Right cardiac atrium (tissue), 5 donors: ENCODE measurements at regions not wholly inside any gene's neighbourhood (a gene's known extent, or its start where the extent isn't known, plus 50 kb on each side); places are given as distances from the start of the nearest gene placed in this dataset.

ENCODE experiments used
- ATAC-seq, 2 donors: fragments of 200-7000 bp; cut with Tn5 transposase; one replicate each; pipeline versions ENCODE4 v1.8.0 to v1.9.1; 2020; ENCODE audit warnings: moderate library complexity in 2 of 2, mild to moderate bottlenecking in 1 of 2
- DNase-seq, 3 donors: peaks; one replicate each; pipeline ENCODE4 v3.0.0-alpha.2; 2020
- H3K27ac ChIP-seq: one replicate; pipeline ENCODE4 v1.5.1; 2013; ENCODE audit warnings: mild to moderate bottlenecking, low read length, control low read depth, moderate library complexity
- H3K27me3 ChIP-seq: one replicate; pipeline ENCODE4 v1.6.1; 2013; ENCODE audit not compliant: control insufficient read depth, insufficient read depth
- H3K4me1 ChIP-seq: one replicate; pipeline ENCODE4 v1.6.1; 2013; ENCODE audit warnings: low read length; ENCODE audit not compliant: control insufficient read depth, insufficient read depth
- H3K4me3 ChIP-seq: one replicate; pipeline ENCODE4 v1.5.1; 2013; ENCODE audit warnings: low read length, control low read depth
- H3K9me3 ChIP-seq: one replicate; pipeline ENCODE4 v1.6.1; 2013; ENCODE audit warnings: low read length; ENCODE audit not compliant: control insufficient read depth
- WGBS: extraction: QIAGEN DNeasy Blood & Tissue Kit; methylation state at CpG from one replicate; pipeline ENCODE4 v1.1.7; 2013; 5-methylcytosine and 5-hydroxymethylcytosine counted together
- intact Hi-C, 4 donors: fragments of 100-400 bp; cut with DNase I; formaldehyde crosslinking; loops; one replicate each; pipeline versions ENCODE4 v1.11.0 to v1.14.0; 2022 to 2023
- donor health status: healthy with polysubstance abuse.
- donor health status: DM: no; HTN: yes; CAD: no.
- donor health status: DM: no; HTN: no; CAD: no.
- donor health status: DM: no; HTN: yes; CAD: no; lungs with severe emphysema.
- donor health status: DM: yes; HTN: yes; CAD: no.

- ATAC-seq (peak; percentile 59 to 63), DNase-seq (peak; percentile 38 to 75 (median 63))
- WGBS = 64% methylated on average over 7 of the region's 7 CpGs
- no peak overlapping the region for H3K4me3 ChIP-seq
- intact Hi-C loops = no loop called here
- no peaks in the 10 kb centered on the region for H3K27me3 ChIP-seq
- peaks cover 23% of the 10 kb centered on the region for H3K4me1 ChIP-seq
- peak overlapping the region; percentile 32 for H3K27ac ChIP-seq
- H3K9me3 ChIP-seq = no peaks in the 10 kb centered on the region
Measured at GRCh38 chr1:112264010-112264409, 132.0 kb upstream of the CTTNBP2NL start.

GRCh38 chr1:112264553-112264952, 131.5 kb upstream of the CTTNBP2NL start:
- intact Hi-C loops = no loop called here
- DNase-seq = no peak
- peak; percentile 63 to 76 for ATAC-seq
- Histone ChIP-seq H3K9me3 (no peaks in the 10 kb centered on the region), H3K27ac (peak overlapping the region; percentile 32), H3K27me3 (no peaks in the 10 kb centered on the region), H3K4me1 (peaks cover 23% of the 10 kb centered on the region), H3K4me3 (no peak overlapping the region)
- 32% methylated on average over 2 of the region's 2 CpGs for WGBS

GRCh38 chr1:112265931-112266330, 130.1 kb upstream of the CTTNBP2NL start:
- no peak overlapping the region for H3K27ac ChIP-seq
- no peak for ATAC-seq
- no peak for DNase-seq
- 82% methylated on average over 1 of the region's 1 CpG for WGBS
- H3K4me3 ChIP-seq = no peak overlapping the region
- H3K4me1 ChIP-seq = peaks cover 23% of the 10 kb centered on the region
- H3K27me3 ChIP-seq = no peaks in the 10 kb centered on the region
- no peaks in the 10 kb centered on the region for H3K9me3 ChIP-seq
- intact Hi-C loops = no loop called here

- intact Hi-C loops = no loop called here
- Histone ChIP-seq H3K9me3 (no peaks in the 10 kb centered on the region), H3K27ac (peak overlapping the region; percentile 59), H3K4me1 (peaks cover 21% of the 10 kb centered on the region), H3K4me3 (no peak overlapping the region), H3K27me3 (no peaks in the 10 kb centered on the region)
- DNase-seq (no peak), ATAC-seq (no peak)
- WGBS = 92% methylated on average over 1 of the region's 1 CpG
Measured at GRCh38 chr1:112267206-112267605, 128.8 kb upstream of the CTTNBP2NL start.

GRCh38 chr1:112267929-112268328, 128.1 kb upstream of the CTTNBP2NL start:
- peak overlapping the region; percentile 18 for H3K27ac ChIP-seq

GRCh38 chr1:112268408-112268807, 127.6 kb upstream of the CTTNBP2NL start:
- Histone ChIP-seq H3K27ac (peak overlapping the region; percentile 18), H3K4me1 (peaks cover 22% of the 10 kb centered on the region), H3K4me3 (no peak overlapping the region), H3K9me3 (no peaks in the 10 kb centered on the region), H3K27me3 (no peaks in the 10 kb centered on the region)
- peak; percentile 30 to 46 for ATAC-seq
- intact Hi-C loops = no loop called here
- 42% methylated on average over 3 of the region's 3 CpGs for WGBS
- no peak for DNase-seq

More at GRCh38 chr1:112267929-112268328, 128.1 kb upstream of the CTTNBP2NL start:
- Histone ChIP-seq H3K4me3 (no peak overlapping the region), H3K9me3 (no peaks in the 10 kb centered on the region), H3K4me1 (peaks cover 22% of the 10 kb centered on the region), H3K27me3 (no peaks in the 10 kb centered on the region)
- intact Hi-C loops = no loop called here
- ATAC-seq (peak; percentile 79), DNase-seq (peak; percentile 73 to 90 (median 87))

- ATAC-seq (no peak), DNase-seq (no peak)
- Histone ChIP-seq H3K27me3 (no peaks in the 10 kb centered on the region), H3K4me1 (peaks cover 15% of the 10 kb centered on the region), H3K4me3 (no peak overlapping the region), H3K9me3 (no peaks in the 10 kb centered on the region), H3K27ac (no peak overlapping the region)
- intact Hi-C loops = no loop called here
- WGBS = 85% methylated on average over 3 of the region's 3 CpGs
Measured at GRCh38 chr1:112271270-112271669, 124.7 kb upstream of the CTTNBP2NL start.

GRCh38 chr1:112272101-112272772, 123.8 kb upstream of the CTTNBP2NL start:
- ATAC-seq (peak in 1 of 2 donors; percentile 54), DNase-seq (no peak)
- WGBS = 59% methylated on average over 6 of the region's 6 CpGs
- H3K4me1 ChIP-seq = peaks cover 14% of the 10 kb centered on the region
- no peaks in the 10 kb centered on the region for H3K27me3 ChIP-seq
- intact Hi-C loops = no loop called here
- peak overlapping the region; percentile 59 for H3K27ac ChIP-seq
- no peaks in the 10 kb centered on the region for H3K9me3 ChIP-seq
- H3K4me3 ChIP-seq = no peak overlapping the region

- H3K27ac ChIP-seq = no peak overlapping the region
- no peaks in the 10 kb centered on the region for H3K27me3 ChIP-seq
- ATAC-seq (no peak), DNase-seq (no peak)
- intact Hi-C loops = no loop called here
- WGBS = 46% methylated on average over 2 of the region's 2 CpGs
- peaks cover 3% of the 10 kb centered on the region for H3K4me1 ChIP-seq
- no peak overlapping the region for H3K4me3 ChIP-seq
- H3K9me3 ChIP-seq = no peaks in the 10 kb centered on the region
Measured at GRCh38 chr1:112284796-112285195, 111.2 kb upstream of the CTTNBP2NL start.

- H3K9me3 ChIP-seq = no peaks in the 10 kb centered on the region
- no peak for DNase-seq
Measured at GRCh38 chr1:112285316-112285715, 110.7 kb upstream of the CTTNBP2NL start.

GRCh38 chr1:112285746-112286145, 110.3 kb upstream of the CTTNBP2NL start:
- WGBS = 57% methylated on average over 3 of the region's 3 CpGs
- Histone ChIP-seq H3K27me3 (no peaks in the 10 kb centered on the region), H3K9me3 (no peaks in the 10 kb centered on the region), H3K4me3 (no peak overlapping the region), H3K4me1 (peaks cover 3% of the 10 kb centered on the region), H3K27ac (no peak overlapping the region)
- ATAC-seq = peak in 1 of 2 donors; percentile 11
- no peak for DNase-seq
- intact Hi-C loops = no loop called here

More at GRCh38 chr1:112285316-112285715, 110.7 kb upstream of the CTTNBP2NL start:
- ATAC-seq = no peak
- no peak overlapping the region for H3K4me3 ChIP-seq
- intact Hi-C loops = no loop called here
- WGBS = 73% methylated on average over 4 of the region's 4 CpGs
- peaks cover 3% of the 10 kb centered on the region for H3K4me1 ChIP-seq
- no peak overlapping the region for H3K27ac ChIP-seq
- no peaks in the 10 kb centered on the region for H3K27me3 ChIP-seq

GRCh38 chr1:112296908-112297307, 99.1 kb upstream of the CTTNBP2NL start:
- WGBS = 79% methylated on average over 5 of the region's 5 CpGs
- no peaks in the 10 kb centered on the region for H3K4me1 ChIP-seq
- no peaks in the 10 kb centered on the region for H3K9me3 ChIP-seq
- DNase-seq = no peak
- intact Hi-C loops = no loop called here
- H3K27me3 ChIP-seq = no peaks in the 10 kb centered on the region
- H3K27ac ChIP-seq = no peak overlapping the region
- H3K4me3 ChIP-seq = no peak overlapping the region
- ATAC-seq = no peak
